HEK293T (cell line): ENCODE measurements at regions not wholly inside any gene's neighbourhood (a gene's known extent, or its start where the extent isn't known, plus 50 kb on each side); places are given as distances from the start of the nearest gene placed in this dataset.
A peak's percentile ranks its signal among the peaks of the same experiment; 100 is the strongest.

Experiments
- CTCF ChIA-PET: fragments of 350-600 bp; formaldehyde crosslinking; extraction: SDS; loops from one replicate; lab custom pipeline; 2021; ENCODE audit warnings: antibody characterized with exemption, inconsistent platforms; lab: Yijun Ruan, JAX
- POLR2A ChIA-PET: fragments of 350-600 bp; formaldehyde crosslinking; extraction: SDS; loops from one replicate; lab custom pipeline; 2020; ENCODE audit warnings: antibody characterized with exemption, inconsistent platforms; lab: Yijun Ruan, JAX
- DNase-seq: peaks from one replicate; pipeline ENCODE4 v3.0.0; 2012; ENCODE audit warnings: mixed read lengths; ENCODE audit errors: extremely low spot score
- ARNT ChIP-seq: fragments of 450-650 bp; IDR thresholded peaks from 2 replicates; pipeline ENCODE4 v1.6.1; 2017; ENCODE audit warnings: mild to moderate bottlenecking
- BHLHE40 ChIP-seq: fragments of 450-650 bp; IDR thresholded peaks from 2 replicates; pipeline ENCODE4 v1.6.1; 2016; ENCODE audit warnings: mild to moderate bottlenecking, moderate library complexity, borderline replicate concordance
- CTBP1 ChIP-seq: fragments of 450-650 bp; IDR thresholded peaks from 2 replicates; pipeline ENCODE4 v1.6.1; 2016; ENCODE audit warnings: borderline replicate concordance
- ELF4 ChIP-seq: fragments of 450-650 bp; IDR thresholded peaks from 2 replicates; pipeline ENCODE4 v1.6.1; 2017; ENCODE audit warnings: antibody characterized with exemption
- FOXA1 ChIP-seq: fragments of 450-650 bp; IDR thresholded peaks from 2 replicates; pipeline ENCODE4 v1.6.1; 2016; ENCODE audit warnings: mild to moderate bottlenecking
- FOXK2 ChIP-seq: fragments of 450-650 bp; IDR thresholded peaks from 2 replicates; pipeline ENCODE4 v1.6.1; 2016; ENCODE audit warnings: mild to moderate bottlenecking
- FOXM1 ChIP-seq: fragments of 450-650 bp; IDR thresholded peaks from 2 replicates; pipeline ENCODE4 v1.6.1; 2017; ENCODE audit warnings: mild to moderate bottlenecking, borderline replicate concordance
- HDGF ChIP-seq: fragments of 450-650 bp; IDR thresholded peaks from 2 replicates; pipeline ENCODE4 v1.6.1; 2017; ENCODE audit warnings: antibody characterized with exemption, borderline replicate concordance
- L3MBTL2 ChIP-seq: fragments of 450-650 bp; conservative IDR thresholded peaks from 2 replicates; pipeline ENCODE4 v1.6.1; 2016; ENCODE audit warnings: mild to moderate bottlenecking
- LEF1 ChIP-seq: fragments of 450-650 bp; IDR thresholded peaks from 2 replicates; pipeline ENCODE4 v1.6.1; 2017; ENCODE audit warnings: mild to moderate bottlenecking, borderline replicate concordance
- NFRKB ChIP-seq: fragments of 450-650 bp; IDR thresholded peaks from 2 replicates; pipeline ENCODE4 v1.6.1; 2016; ENCODE audit warnings: mild to moderate bottlenecking, moderate library complexity
- SP1 ChIP-seq: fragments of 450-650 bp; IDR thresholded peaks from 2 replicates; pipeline ENCODE4 v1.6.1; 2017
- SUZ12 ChIP-seq: fragments of 450-650 bp; IDR thresholded peaks from 2 replicates; pipeline ENCODE4 v1.6.1; 2016; ENCODE audit warnings: mild to moderate bottlenecking
- TARDBP ChIP-seq: fragments of 450-650 bp; IDR thresholded peaks from 2 replicates; pipeline ENCODE4 v1.6.1; 2016
- ZNF384 ChIP-seq: fragments of 450-650 bp; IDR thresholded peaks from 2 replicates; pipeline ENCODE4 v1.6.1; 2016
- TF ChIP-seq, protein P1 (sequence below): fragments of 450-650 bp; IDR thresholded peaks from 2 replicates; pipeline ENCODE4 v1.6.1; 2016

DNA sequence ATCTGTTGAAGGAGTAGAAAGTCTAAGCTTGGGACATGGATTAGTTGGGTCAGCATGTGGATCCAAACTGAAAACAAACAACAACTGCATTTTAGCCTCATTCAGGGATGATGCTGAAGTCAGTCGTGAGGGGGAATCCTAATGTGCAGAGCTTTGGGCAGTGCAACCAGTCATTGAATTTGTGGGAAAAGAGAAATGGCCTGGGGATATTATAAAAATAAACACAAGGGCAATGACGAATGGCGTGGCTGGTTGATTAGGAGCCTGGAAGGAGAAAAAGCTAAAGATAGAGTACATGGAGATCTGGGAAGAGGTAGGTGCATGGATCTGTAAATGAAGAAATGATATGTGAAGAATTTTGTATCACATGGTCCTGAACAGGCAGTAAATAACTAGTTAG lies 477.6 kb downstream of the TLE1 start:
- TF ChIP-seq ELF4 (no peak), BHLHE40 (no peak), HDGF (no peak), SUZ12 (no peak), L3MBTL2 (no peak), FOXA1 (no peak), NFRKB (no peak), LEF1 (no peak), FOXK2 (no peak), ZNF384 (no peak), TARDBP (no peak), ARNT (no peak), FOXM1 (no peak), CTBP1 (no peak), SP1 (no peak)
- TF ChIP-seq, protein P1, sequence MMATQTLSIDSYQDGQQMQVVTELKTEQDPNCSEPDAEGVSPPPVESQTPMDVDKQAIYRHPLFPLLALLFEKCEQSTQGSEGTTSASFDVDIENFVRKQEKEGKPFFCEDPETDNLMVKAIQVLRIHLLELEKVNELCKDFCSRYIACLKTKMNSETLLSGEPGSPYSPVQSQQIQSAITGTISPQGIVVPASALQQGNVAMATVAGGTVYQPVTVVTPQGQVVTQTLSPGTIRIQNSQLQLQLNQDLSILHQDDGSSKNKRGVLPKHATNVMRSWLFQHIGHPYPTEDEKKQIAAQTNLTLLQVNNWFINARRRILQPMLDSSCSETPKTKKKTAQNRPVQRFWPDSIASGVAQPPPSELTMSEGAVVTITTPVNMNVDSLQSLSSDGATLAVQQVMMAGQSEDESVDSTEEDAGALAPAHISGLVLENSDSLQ = no peak
- DNase-seq = no peak
- CTCF ChIA-PET = no interaction called here
- POLR2A ChIA-PET = no interaction called here

DNA sequence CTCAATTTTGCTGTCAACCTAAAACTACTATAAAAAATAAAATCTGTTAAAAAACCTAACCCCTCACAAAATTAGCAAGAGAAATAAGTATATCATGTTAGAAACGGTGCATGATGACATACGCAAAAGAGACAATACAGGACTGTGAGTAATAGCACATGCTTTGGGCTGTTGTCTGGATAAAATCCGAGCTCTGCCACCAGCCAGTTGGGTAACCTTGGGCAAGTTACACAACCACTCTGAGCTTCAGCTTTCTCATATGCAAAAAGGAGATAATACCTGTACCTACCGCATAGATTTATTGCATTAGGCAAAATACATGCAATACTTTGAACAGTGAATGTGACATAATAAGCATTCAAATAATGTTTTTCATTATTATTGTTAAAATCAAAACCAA lies 481.7 kb downstream of the TLE1 start:
- ChIA-PET POLR2A (no interaction called here), CTCF (interaction anchor here (0.6 kb wide), 1 partner anchor 18 kb away, joined by 5 read pairs; no protein-coding TSS in a partner anchor)
- TF ChIP-seq NFRKB = no peak
- TF ChIP-seq TARDBP = no peak
- no peak for DNase-seq

DNA sequence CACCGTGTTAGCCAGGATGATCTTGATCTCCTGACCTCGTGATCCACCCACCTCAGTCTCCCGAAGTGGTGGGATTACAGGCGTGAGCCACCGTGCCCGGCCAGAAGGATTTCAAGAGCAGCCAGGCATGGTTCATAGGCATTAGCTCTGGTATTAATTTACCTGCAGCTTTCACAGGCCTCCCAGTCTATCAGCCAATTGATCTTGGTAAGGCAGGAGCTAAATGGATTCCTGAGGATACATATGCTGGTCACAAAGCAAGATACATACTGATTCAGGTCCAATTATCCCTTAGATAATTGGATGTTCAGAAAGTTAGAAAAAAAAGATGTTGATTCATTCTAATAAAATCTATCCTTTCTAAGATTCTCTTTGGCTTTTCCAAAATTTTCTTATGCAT lies 487.1 kb downstream of the TLE1 start:
- TF ChIP-seq SP1 (no peak), ARNT (no peak), BHLHE40 (no peak), ZNF384 (no peak), FOXM1 (no peak), FOXA1 (no peak), LEF1 (no peak), L3MBTL2 (no peak), HDGF (no peak), NFRKB (no peak)
- TF ChIP-seq, protein P1 = no peak
- CTCF ChIA-PET = no interaction called here
- POLR2A ChIA-PET = no interaction called here

DNA sequence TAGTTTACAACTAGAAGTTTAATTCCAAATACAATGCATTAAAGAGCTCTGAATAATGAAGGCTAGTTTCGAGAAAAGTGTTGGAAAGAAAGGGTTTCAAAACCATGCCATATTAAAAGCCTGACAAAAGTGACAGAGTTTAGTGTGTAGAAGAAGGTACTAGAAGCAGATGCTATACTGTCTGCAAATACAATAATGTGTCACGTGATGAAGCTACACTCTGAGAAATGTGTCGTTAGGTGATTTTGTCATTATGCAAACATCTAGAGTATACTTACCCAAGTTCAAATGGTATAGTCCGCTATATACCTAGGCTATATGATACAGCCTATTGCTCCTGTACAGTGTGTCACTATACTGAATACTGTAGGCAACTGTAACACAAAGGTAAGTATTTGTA lies 494.1 kb downstream of the TLE1 start:
- TF ChIP-seq FOXK2 = no peak
- TF ChIP-seq LEF1 = no peak
- TF ChIP-seq ELF4 = no peak
- ChIA-PET CTCF (no interaction called here), POLR2A (no interaction called here)
- DNase-seq = no peak

More for the DNA sequence above, 487.1 kb downstream of the TLE1 start:
- DNase-seq = no peak

DNA sequence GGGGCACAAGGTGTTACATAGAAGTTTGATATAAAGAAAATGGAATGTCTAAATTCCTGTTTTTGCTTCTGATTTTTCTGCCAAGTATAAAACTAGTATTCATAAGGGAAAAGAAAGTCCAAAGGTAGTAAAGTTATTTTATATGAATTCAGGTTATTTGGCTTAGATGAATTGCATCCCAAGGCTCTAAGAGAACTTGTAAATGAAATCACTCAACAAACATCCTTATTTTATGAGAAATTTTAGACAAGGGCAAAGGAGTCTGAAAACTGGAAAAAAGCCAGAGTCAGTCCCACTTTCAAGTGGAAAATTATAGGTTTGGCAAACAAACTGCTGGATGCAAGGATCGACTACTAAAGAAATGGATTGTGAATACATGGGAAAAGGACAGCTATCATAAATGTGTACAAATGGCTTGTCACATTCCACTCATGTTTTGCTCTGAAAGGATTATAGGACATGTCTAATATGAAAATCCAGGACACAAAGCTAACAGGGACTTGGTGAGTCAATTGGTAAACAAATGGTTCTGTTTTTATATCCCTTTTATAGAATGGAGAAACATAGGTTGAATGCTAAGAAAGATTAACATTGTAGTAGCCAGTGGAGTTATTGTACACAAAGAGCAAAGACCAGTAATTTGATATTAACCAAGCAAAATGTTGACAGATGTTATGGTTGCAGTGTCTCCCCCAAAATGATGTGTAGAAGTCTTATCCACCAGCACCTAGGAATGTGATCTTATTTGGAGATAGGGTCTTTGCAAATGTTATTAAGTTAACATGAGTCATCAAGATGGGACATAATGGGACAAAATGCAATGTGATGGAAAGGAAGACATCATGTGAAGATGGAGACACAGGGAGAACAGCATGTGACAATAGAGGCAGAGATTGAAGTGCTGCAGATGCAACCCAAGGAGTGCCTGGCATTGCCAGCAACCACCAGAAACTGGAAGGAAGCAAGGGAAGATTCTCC lies 495.7 kb downstream of the TLE1 start:
- CTCF ChIA-PET = no interaction called here
- DNase-seq = no peak
- POLR2A ChIA-PET = no interaction called here
- TF ChIP-seq CTBP1 (no peak), L3MBTL2 (no peak), SP1 (no peak), FOXA1 (no peak), NFRKB (no peak), ELF4 (no peak), ZNF384 (no peak), HDGF (no peak), ARNT (no peak), SUZ12 (no peak), LEF1 (no peak), TARDBP (no peak), FOXM1 (no peak)

DNA sequence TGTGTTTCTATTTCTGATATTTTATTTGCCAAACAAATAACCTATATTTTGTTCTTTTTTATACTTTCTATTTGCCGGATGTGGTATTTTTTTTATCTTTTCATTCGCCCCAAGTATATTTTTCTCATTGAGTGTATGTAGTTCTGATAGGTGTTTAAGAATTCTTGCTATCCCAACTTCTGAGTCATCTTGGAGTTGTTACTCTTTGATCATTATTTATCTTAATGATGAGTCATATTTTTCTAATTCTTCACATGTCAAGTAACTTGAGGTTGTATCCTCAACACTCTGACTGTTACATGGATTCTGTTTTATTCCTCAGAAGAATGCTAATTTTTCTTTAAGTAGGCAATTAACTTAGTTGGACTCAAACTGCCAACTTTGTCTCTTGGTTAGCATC lies 498.1 kb downstream of the TLE1 start:
- no peak for TF ChIP-seq HDGF
- ChIA-PET POLR2A (no interaction called here), CTCF (no interaction called here)
- DNase-seq = no peak

DNA sequence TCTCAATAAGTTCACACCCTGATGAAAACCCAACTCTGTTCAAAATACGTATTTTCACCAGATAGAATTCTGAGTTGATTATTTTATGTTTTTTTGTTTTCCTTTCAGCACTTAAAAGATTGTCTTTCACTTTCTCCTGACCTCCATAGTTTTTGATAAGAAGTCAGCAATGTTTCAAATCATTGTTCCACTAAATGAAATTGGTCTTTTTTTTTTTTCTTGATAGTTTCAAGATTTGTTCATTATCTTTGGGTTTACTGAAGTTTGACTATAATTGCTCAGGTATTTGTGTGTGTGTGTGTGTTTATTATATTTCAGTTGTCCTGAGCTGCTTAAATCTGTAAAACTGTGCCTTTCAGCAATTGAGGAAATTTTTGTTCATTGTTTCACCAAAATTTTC lies 498.7 kb downstream of the TLE1 start:
- ChIA-PET CTCF (no interaction called here), POLR2A (no interaction called here)
- DNase-seq = no peak
- TF ChIP-seq ZNF384 (0 out of 2 replicates have a peak, but pooled peaks have one; percentile 34), NFRKB (no peak)
